HG02981 (cell line): ENCODE measurements at regions not wholly inside any gene's neighbourhood (a gene's known extent, or its start where the extent isn't known, plus 50 kb on each side); places are given as distances from the start of the nearest gene placed in this dataset.

Experiments used
- ATAC-seq: cut with Tn5 transposase; IDR thresholded peaks from one replicate; pipeline ENCODE4 v1.9.1; 2021; ENCODE audit warnings: mild to moderate bottlenecking, moderate library complexity; ENCODE audit not compliant: unreplicated experiment

GRCh38 chr10:10351451-10351850 lies 666.2 kb upstream of the CELF2 start:
- ATAC-seq = no peak

GRCh38 chr10:10353326-10353868 lies 664.3 kb upstream of the CELF2 start:
- ATAC-seq = no peak

GRCh38 chr10:10359263-10359662 lies 658.4 kb upstream of the CELF2 start:
- no peak for ATAC-seq

GRCh38 chr10:10361301-10361885 lies 656.3 kb upstream of the CELF2 start:
- ATAC-seq = no peak

- no peak for ATAC-seq
Observed at GRCh38 chr10:10362800-10363199, 654.9 kb upstream of the CELF2 start.

- ATAC-seq = no peak
Observed at GRCh38 chr10:10363217-10363616, 654.5 kb upstream of the CELF2 start.

- no peak for ATAC-seq
Observed at GRCh38 chr10:10364902-10365301, 652.8 kb upstream of the CELF2 start.

GRCh38 chr10:10365676-10366075 lies 652.0 kb upstream of the CELF2 start:
- ATAC-seq = no peak

GRCh38 chr10:10366836-10367235 lies 650.8 kb upstream of the CELF2 start:
- ATAC-seq = no peak

- ATAC-seq = no peak
Observed at GRCh38 chr10:10367264-10367663, 650.4 kb upstream of the CELF2 start.

GRCh38 chr10:10368951-10369576 lies 648.6 kb upstream of the CELF2 start:
- ATAC-seq = no peak

GRCh38 chr10:10385831-10386230 lies 631.8 kb upstream of the CELF2 start:
- ATAC-seq = no peak

GRCh38 chr10:10389182-10389581 lies 628.5 kb upstream of the CELF2 start:
- no peak for ATAC-seq

GRCh38 chr10:10392511-10392910 lies 625.2 kb upstream of the CELF2 start:
- no peak for ATAC-seq

GRCh38 chr10:10394933-10395658 lies 622.6 kb upstream of the CELF2 start:
- ATAC-seq = no peak

- no peak for ATAC-seq
Observed at GRCh38 chr10:10396601-10397000, 621.1 kb upstream of the CELF2 start.

- ATAC-seq = no peak
Observed at GRCh38 chr10:10397906-10398305, 619.8 kb upstream of the CELF2 start.

GRCh38 chr10:10403762-10404161 lies 613.9 kb upstream of the CELF2 start:
- no peak for ATAC-seq

GRCh38 chr10:10417671-10418070 lies 600.0 kb upstream of the CELF2 start:
- ATAC-seq = no peak

GRCh38 chr10:10418387-10418786 lies 599.3 kb upstream of the CELF2 start:
- ATAC-seq = peak; percentile 78

GRCh38 chr10:10421071-10421470 lies 596.6 kb upstream of the CELF2 start:
- no peak for ATAC-seq
